ENCODE measurements at regions not wholly inside any gene's neighbourhood (a gene's known extent, or its start where the extent isn't known, plus 50 kb on each side); places are given as distances from the start of the nearest gene placed in this dataset.
"Not testable (repeated sequence)": the region's sequence is repeated elsewhere in the genome, so short reads cannot be mapped to it uniquely, and the experiment has no call there.

GRCh38 chr10:2099321-2099720 lies 362.0 kb upstream of the ADARB2 start:
- DNase-seq (ENCODE audit: low read depth): no peak

GRCh38 chr10:2097937-2098336 lies 360.6 kb upstream of the ADARB2 start:
- no peak for DNase-seq (ENCODE audit: low read depth)

DNA sequence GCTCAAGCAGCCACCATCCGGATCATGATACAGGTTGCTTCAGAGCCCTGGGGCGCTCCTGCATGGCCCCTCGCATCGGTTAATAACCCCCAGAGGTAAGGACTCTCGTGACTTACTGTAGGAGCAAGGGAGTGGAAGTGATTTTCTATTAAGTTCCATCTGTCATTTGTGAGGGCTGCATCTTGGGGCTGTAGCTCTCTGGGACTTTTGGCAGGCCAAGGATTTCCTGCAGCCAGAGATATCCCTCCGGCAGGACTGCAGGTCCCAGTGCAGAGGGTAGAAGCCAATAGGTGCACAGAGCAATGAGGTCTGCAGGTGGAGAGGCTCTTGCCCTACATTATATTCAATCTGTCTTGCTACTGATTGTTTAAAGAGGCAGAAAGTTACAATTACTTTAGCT lies 356.8 kb upstream of the ADARB2 start:
- no peak for DNase-seq (ENCODE audit: low read depth)

DNA sequence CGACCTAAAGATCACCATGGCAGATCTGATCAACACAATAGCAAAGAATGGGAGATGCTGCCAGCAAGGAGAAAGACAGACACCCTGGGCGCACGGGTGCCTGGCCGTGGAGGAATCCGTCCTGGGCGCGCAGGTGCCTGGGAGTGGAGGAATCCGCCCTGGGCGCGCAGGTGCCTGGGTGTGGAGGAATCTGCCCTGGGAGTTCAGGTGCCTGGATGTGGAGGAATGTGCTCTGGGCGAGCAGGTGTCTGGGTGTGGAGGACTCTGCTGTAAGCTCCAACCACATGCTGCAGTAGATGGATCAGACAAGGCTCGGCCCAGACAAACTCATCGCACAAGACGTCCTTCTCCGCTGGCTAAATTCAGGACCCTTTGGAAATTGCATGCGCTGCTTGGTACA lies 346.3 kb upstream of the ADARB2 start:
- DNase-seq (ENCODE audit: low read depth): no peak

DNA sequence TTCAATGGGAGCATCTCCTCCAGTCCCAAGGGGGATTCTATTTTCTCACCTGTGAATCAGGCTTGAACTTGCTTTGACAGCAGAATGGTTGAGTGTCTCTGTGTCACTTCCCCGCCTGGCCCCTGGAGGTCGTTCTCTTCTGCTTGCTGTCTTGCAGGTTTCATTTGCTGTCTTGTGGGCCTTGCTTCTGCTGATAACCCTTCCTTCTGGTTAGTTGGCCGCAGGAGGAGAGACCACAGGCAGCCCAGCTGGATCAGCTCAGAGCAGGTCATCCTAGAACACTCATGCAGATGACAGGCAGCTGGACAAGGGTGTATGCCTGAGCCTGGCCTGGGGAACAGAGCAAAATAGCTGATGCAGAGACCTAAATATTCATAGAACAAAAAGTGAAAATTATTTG lies 344.2 kb upstream of the ADARB2 start:
- DNase-seq (ENCODE audit: low read depth): no peak

DNA sequence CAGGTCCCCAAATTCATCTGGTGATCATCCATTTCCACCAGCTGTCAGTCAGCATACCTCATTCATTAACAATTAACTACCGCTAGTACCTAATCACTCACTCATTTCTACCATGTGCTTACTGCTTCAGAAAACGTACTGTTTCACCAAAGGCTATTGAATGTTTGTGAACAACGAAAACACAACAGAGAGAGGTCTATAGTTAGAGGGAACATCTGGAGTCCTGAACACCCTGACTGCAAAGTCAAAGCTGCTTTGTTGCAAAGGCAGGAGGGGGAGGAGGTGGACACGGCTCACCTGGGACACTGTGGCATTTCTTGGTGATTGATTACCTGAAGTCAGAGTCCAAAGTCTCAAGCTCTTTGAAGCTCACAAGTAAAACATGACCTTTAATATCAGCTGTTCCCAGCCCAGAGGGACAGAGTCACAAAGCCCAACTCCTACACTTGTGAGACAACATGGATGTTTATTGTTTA lies 342.3 kb upstream of the ADARB2 start:
- DNase-seq (ENCODE audit: low read depth): no peak

GRCh38 chr10:2077231-2077630 lies 339.9 kb upstream of the ADARB2 start:
- DNase-seq (ENCODE audit: low read depth): no peak

DNA sequence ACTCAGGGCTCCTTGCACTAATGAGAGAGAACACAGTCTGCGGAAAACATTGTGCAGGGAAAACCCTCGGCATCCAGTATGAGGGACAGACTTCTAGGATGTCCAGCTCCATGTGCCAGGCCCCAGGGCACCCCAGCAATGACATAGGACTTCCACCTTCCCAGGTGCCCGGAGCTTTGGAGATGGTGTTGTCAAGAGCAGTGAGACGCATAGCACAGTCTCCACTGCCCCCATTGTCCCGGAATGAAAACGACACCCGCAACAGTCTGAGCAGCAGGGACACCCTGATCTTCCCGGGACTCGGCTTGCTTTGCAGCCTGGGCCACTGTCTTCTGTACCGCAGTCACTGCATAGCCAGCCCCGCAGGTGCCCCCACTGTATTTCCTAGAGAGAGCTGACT lies 339.2 kb upstream of the ADARB2 start:
- no peak for DNase-seq (ENCODE audit: low read depth)

DNA sequence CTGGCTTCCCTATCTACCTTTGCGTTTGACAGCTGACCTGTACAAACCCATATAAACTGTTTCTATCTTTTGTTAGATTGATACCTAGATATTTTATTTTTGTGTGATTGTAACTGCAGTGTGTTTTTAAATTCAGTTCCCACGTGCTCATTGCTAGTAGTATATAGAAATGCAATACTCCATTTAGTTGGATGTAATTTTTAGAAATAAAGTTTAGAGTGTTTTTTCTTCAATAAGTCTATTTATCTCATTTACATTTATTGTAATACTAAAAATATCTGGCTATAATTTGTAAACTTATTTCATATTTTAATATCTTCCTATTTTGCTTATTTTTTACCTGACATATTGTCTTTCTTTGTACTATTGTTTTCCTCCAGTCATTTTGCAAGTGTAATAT lies 329.7 kb upstream of the ADARB2 start:
- DNase-seq (ENCODE audit: low read depth): no peak

- no peak for DNase-seq (ENCODE audit: low read depth)
These were observed 317.4 kb upstream of the ADARB2 start for GRCh38 chr10:2054728-2055127.

DNA sequence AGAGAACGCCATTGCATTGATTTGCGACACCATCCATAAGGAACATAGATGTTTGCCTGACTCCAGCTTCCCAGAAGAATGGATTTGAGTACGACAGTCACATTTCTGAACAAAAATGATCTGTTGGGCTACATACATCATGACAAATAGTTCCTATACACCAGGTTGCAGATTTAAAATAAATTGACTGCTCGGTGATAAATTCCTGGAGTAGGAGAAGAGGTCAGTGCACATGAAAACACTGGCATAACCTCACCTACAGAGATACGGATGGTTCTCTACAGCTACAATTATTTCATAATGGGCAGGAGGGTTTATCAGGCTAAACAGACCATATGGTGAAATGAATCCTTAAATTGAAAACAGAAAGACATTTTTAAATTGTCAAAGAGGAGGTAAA lies 316.5 kb upstream of the ADARB2 start:
- DNase-seq (ENCODE audit: low read depth): no peak

DNA sequence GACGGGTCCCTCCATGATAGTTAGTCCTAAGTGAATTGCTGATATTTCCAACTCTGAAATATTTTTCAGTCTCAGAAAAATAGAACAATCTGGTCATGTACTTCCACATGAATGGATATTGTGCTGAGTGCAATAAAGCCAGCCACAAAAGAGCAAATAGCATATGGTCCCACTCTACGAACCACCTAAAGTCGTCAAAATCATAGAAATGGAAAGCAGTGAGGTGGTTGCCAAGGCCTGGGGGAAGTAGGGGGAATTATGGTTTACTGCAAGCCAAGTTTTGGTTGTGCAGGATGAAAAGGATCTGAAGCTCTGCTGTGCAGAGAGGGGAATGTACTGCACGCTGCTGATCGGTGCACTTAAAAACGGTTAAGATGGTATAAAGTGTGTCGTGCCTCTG lies 313.8 kb upstream of the ADARB2 start:
- DNase-seq (ENCODE audit: low read depth): no peak

GRCh38 chr10:2049560-2049959 lies 312.2 kb upstream of the ADARB2 start:
- DNase-seq (ENCODE audit: low read depth): no peak

- no peak for DNase-seq (ENCODE audit: low read depth)
These were observed 311.1 kb upstream of the ADARB2 start for GRCh38 chr10:2048337-2048973.

- no peak for DNase-seq (ENCODE audit: low read depth)
These were observed 310.4 kb upstream of the ADARB2 start for GRCh38 chr10:2047679-2048078.

GRCh38 chr10:2043379-2043778 lies 306.1 kb upstream of the ADARB2 start:
- no peak for DNase-seq (ENCODE audit: low read depth)

- no peak for DNase-seq (ENCODE audit: low read depth)
These were observed 300.7 kb upstream of the ADARB2 start for GRCh38 chr10:2038036-2038435.

DNA sequence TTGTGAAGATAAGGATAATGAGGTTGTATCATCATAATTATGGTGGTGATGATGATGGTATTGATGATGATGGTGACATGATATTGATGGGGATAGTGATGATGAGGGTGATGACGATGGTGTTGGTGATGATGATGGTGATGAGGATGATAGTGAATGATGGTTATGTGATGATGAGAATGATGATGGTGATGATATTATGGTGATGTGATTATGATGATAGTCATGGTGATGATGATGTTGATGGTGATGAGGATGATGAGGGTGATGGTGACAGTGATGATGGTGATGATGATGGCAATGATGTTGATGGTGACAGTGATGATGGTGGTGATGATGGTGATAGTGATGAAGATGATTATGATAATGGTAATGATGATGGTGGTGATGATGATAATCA lies 299.9 kb upstream of the ADARB2 start:
- no peak for DNase-seq (ENCODE audit: low read depth)

- DNase-seq (ENCODE audit: low read depth): no peak
These were observed 298.9 kb upstream of the ADARB2 start for GRCh38 chr10:2036209-2036608.

DNA sequence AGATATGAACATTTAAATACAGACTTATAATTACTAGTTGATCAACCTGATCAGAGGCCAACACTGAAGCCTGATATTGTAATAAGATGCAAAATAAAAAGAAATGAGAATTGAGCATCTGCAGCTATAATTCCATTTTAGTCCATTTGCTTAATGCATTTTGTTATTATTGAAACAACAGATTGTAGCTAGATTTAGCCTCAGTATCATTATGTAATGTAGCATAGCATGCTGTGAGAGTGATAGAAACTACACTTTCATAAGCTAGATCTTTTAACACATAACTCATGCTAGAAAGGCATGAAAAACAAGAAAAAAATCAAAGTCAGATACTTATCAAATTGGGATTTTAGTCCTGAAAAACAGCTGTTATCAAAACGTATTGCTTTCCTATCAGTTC lies 292.7 kb upstream of the ADARB2 start:
- DNase-seq (ENCODE audit: low read depth): no peak

DNA sequence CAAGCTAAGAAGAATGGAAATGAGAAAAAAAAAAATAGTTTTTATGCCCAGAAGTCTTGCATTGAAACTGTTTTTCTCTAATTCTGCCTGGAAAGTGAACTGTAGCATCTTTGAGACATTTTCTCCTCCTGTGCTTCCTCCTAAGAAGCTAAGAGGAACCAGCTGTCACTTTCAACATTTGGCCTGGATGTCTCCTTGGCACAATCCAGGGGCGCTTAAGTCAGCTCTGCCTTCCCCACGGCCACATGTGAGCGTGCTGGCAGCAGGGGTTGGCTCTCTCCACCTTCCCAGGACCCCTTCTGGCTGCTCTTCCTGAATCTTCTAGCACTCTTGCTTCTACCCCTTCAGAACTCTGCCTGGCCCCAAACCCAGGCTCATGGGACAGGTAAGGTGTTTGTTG lies 289.6 kb upstream of the ADARB2 start:
- DNase-seq (ENCODE audit: low read depth): no peak

GRCh38 chr10:2024750-2025149 lies 287.4 kb upstream of the ADARB2 start:
- DNase-seq (ENCODE audit: low read depth): not testable (repeated sequence)

DNA sequence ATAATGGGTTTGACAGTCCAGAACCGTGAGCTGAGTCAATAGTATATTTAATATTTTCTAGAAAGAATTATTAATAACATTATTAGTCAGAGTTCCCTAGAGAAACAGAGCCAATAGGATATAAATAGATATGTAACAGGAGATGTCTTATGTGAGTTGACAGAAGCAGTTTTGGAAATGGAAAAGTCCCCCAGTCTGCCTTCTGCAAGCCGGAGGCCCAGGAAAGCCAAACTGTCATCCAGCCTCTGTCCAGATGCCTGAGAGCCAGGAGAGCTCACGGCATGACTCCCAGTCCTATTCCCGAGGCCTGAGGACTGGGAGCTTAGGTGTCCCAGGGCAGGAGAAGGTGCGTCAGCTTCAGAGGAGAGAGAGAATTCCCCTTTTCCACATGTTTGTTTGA lies 286.4 kb upstream of the ADARB2 start:
- no peak for DNase-seq (ENCODE audit: low read depth)

- DNase-seq (ENCODE audit: low read depth): no peak
These were observed 285.1 kb upstream of the ADARB2 start for GRCh38 chr10:2022401-2022800.

DNA sequence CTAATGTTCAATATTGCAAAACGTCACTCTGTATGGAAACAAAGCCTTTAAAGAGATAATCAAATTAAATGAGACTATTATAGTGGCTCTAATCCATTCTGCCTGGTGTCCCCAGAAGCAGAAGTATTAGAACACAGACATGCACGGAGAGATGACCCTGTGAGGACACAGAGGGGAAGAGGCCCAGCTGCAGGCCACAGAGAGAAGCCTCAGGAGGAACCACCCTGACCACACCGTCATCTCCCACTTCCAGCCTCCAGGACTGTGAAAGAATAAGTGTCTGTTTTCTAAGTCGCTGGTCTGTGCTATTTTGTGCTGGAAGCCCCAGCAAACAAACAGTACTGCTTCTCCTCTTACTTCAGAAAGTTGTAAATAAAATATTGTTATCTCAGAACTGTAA lies 283.5 kb upstream of the ADARB2 start:
- no peak for DNase-seq (ENCODE audit: low read depth)

All from stromal cell of bone marrow (primary cell).